ENCODE measurements at regions not wholly inside any gene's neighbourhood (a gene's known extent, or its start where the extent isn't known, plus 50 kb on each side); places are given as distances from the start of the nearest gene placed in this dataset.

- Histone ChIP-seq H3K9me3 (ENCODE audit: control insufficient read depth in 1 of 2, insufficient read depth in 1 of 2, low read length in 2 of 2) (peaks cover 0 to 4% of the 10 kb centered on the region in 2 experiments), H3K4me3 (ENCODE audit: low read length) (no peak overlapping the region), H3K27ac (ENCODE audit: low read depth in 1 of 2, low read length in 2 of 2) (no peak overlapping the region), H3K27me3 (ENCODE audit: control insufficient read depth in 1 of 2, insufficient read depth in 2 of 2, low read length in 2 of 2) (no peaks in the 10 kb centered on the region), H3K36me3 (ENCODE audit: insufficient read depth, low read length) (no peaks in the 10 kb centered on the region), H3K4me1 (ENCODE audit: insufficient read depth, low read length) (no peaks in the 10 kb centered on the region)
- no peak for TF ChIP-seq CTCF (IDR thresholded peaks at IDR 0.05)
- H3K4me1 Mint-ChIP-seq (ENCODE audit: low read depth): no peaks in the 10 kb centered on the region
- ATAC-seq (ENCODE audit: poor library complexity) (no peak), DNase-seq (no peak)
- POLR2A ChIA-PET: interaction anchor here (0.6 kb wide), 1 partner anchor 77 kb away, joined by 3 read pairs; no protein-coding TSS in a partner anchor
- no peak overlapping the region for H3K27ac Mint-ChIP-seq
- no peaks in the 10 kb centered on the region for H3K27me3 Mint-ChIP-seq
- intact Hi-C loops (cut with DNase I, micrococcal nuclease): no loop called here
- CTCF ChIA-PET: no interaction called here
- H3K4me3 Mint-ChIP-seq: no peak overlapping the region
- H3K36me3 Mint-ChIP-seq (ENCODE audit: low read depth): no peaks in the 10 kb centered on the region
- H3K9me3 Mint-ChIP-seq: peaks cover 4% of the 10 kb centered on the region
Measured at GRCh38 chr1:96365596-96366390, 355.8 kb upstream of the PTBP2 start.

GRCh38 chr1:96366516-96366915 lies 355.1 kb upstream of the PTBP2 start:
- ATAC-seq (ENCODE audit: poor library complexity) (no peak), DNase-seq (no peak)
- Mint-ChIP-seq H3K27me3 (no peaks in the 10 kb centered on the region), H3K9me3 (peaks cover 4% of the 10 kb centered on the region), H3K36me3 (ENCODE audit: low read depth) (no peaks in the 10 kb centered on the region), H3K4me1 (ENCODE audit: low read depth) (no peaks in the 10 kb centered on the region), H3K4me3 (no peak overlapping the region), H3K27ac (no peak overlapping the region)
- CTCF ChIA-PET: no interaction called here
- Histone ChIP-seq H3K36me3 (ENCODE audit: insufficient read depth, low read length) (no peaks in the 10 kb centered on the region), H3K9me3 (ENCODE audit: control insufficient read depth in 1 of 2, insufficient read depth in 1 of 2, low read length in 2 of 2) (peaks cover 0 to 9% of the 10 kb centered on the region in 2 experiments), H3K4me3 (ENCODE audit: low read length) (no peak overlapping the region), H3K27ac (ENCODE audit: low read depth in 1 of 2, low read length in 2 of 2) (no peak overlapping the region), H3K4me1 (ENCODE audit: insufficient read depth, low read length) (no peaks in the 10 kb centered on the region), H3K27me3 (ENCODE audit: control insufficient read depth in 1 of 2, insufficient read depth in 2 of 2, low read length in 2 of 2) (no peaks in the 10 kb centered on the region)
- POLR2A ChIA-PET: interaction anchor here (0.6 kb wide), 1 partner anchor 76 kb away, joined by 3 read pairs; no protein-coding TSS in a partner anchor
- no peak for TF ChIP-seq CTCF (IDR thresholded peaks at IDR 0.05)
- intact Hi-C loops (cut with DNase I, micrococcal nuclease): no loop called here

- DNase-seq (no peak), ATAC-seq (ENCODE audit: poor library complexity) (no peak)
- no peaks in the 10 kb centered on the region for H3K4me1 ChIP-seq (ENCODE audit: insufficient read depth, low read length)
- Mint-ChIP-seq H3K4me1 (ENCODE audit: low read depth) (no peaks in the 10 kb centered on the region), H3K36me3 (ENCODE audit: low read depth) (no peaks in the 10 kb centered on the region), H3K27ac (no peak overlapping the region), H3K27me3 (no peaks in the 10 kb centered on the region), H3K4me3 (no peak overlapping the region), H3K9me3 (peaks cover 4% of the 10 kb centered on the region)
- H3K36me3 ChIP-seq (ENCODE audit: insufficient read depth, low read length): no peaks in the 10 kb centered on the region
- H3K27ac ChIP-seq (ENCODE audit: low read depth in 1 of 2, low read length in 2 of 2): no peak overlapping the region
- H3K27me3 ChIP-seq (ENCODE audit: control insufficient read depth in 1 of 2, insufficient read depth in 2 of 2, low read length in 2 of 2): no peaks in the 10 kb centered on the region
- H3K4me3 ChIP-seq (ENCODE audit: low read length): no peak overlapping the region
- H3K9me3 ChIP-seq (ENCODE audit: control insufficient read depth in 1 of 2, insufficient read depth in 1 of 2, low read length in 2 of 2): peaks cover 0 to 12% of the 10 kb centered on the region in 2 experiments
- intact Hi-C loops (cut with DNase I, micrococcal nuclease): no loop called here
- ChIA-PET POLR2A (no interaction called here), CTCF (no interaction called here)
- no peak for TF ChIP-seq CTCF (IDR thresholded peaks at IDR 0.05)
Measured at GRCh38 chr1:96367791-96368190, 353.8 kb upstream of the PTBP2 start.
